ENCODE measurements at regions not wholly inside any gene's neighbourhood (a gene's known extent, or its start where the extent isn't known, plus 50 kb on each side); places are given as distances from the start of the nearest gene placed in this dataset.

DNA sequence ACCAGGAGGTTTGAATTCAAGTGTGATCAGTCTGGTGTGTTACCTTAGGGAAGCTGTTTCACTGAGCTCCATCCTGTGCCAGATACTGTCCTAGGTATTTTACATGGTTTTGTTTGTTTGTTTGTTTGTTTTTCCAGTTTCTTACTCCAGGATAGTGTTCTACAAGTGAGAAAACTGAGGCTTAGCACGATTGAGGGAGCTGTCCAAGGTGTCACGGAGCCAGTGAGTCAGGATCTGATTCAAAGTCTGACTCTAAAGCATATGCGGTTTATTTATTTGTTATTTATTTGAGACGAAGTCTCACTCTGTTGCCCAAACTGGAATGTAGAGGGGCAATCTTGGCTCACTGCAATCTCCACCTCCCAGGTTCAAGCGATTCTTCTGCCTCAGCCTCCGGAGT, 79.7 kb upstream of the GNG2 start:
- peak; percentile 22 for DNase-seq (ENCODE audit: low read depth)
- H3K4me3 ChIP-seq (ENCODE audit: low read depth, low read length): no peak overlapping the region
- TF ChIP-seq, protein P1, sequence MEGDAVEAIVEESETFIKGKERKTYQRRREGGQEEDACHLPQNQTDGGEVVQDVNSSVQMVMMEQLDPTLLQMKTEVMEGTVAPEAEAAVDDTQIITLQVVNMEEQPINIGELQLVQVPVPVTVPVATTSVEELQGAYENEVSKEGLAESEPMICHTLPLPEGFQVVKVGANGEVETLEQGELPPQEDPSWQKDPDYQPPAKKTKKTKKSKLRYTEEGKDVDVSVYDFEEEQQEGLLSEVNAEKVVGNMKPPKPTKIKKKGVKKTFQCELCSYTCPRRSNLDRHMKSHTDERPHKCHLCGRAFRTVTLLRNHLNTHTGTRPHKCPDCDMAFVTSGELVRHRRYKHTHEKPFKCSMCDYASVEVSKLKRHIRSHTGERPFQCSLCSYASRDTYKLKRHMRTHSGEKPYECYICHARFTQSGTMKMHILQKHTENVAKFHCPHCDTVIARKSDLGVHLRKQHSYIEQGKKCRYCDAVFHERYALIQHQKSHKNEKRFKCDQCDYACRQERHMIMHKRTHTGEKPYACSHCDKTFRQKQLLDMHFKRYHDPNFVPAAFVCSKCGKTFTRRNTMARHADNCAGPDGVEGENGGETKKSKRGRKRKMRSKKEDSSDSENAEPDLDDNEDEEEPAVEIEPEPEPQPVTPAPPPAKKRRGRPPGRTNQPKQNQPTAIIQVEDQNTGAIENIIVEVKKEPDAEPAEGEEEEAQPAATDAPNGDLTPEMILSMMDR (IDR thresholded peaks at IDR 0.05; ENCODE audit: insufficient read depth, low read length): no peak

GRCh38 chr14:51781381-51781780, 79.0 kb upstream of the GNG2 start:
- H3K4me3 ChIP-seq (ENCODE audit: low read depth, low read length): no peak overlapping the region
- DNase-seq (ENCODE audit: low read depth): no peak
- TF ChIP-seq, protein P1 (IDR thresholded peaks at IDR 0.05; ENCODE audit: insufficient read depth, low read length): no peak

- H3K4me3 ChIP-seq (ENCODE audit: low read depth, low read length): no peak overlapping the region
- no peak for DNase-seq (ENCODE audit: low read depth)
- TF ChIP-seq, protein P1 (IDR thresholded peaks at IDR 0.05; ENCODE audit: insufficient read depth, low read length): no peak
Measured at GRCh38 chr14:51782435-51782834, 78.0 kb upstream of the GNG2 start.

- TF ChIP-seq, protein P1 (IDR thresholded peaks at IDR 0.05; ENCODE audit: insufficient read depth, low read length): no peak
- no peak overlapping the region for H3K4me3 ChIP-seq (ENCODE audit: low read depth, low read length)
- DNase-seq (ENCODE audit: low read depth): peak; percentile 59
Measured at GRCh38 chr14:51783765-51784164, 76.6 kb upstream of the GNG2 start.

GRCh38 chr14:51784466-51784865, 75.9 kb upstream of the GNG2 start:
- TF ChIP-seq, protein P1 (IDR thresholded peaks at IDR 0.05; ENCODE audit: insufficient read depth, low read length): no peak
- no peak for DNase-seq (ENCODE audit: low read depth)
- no peak overlapping the region for H3K4me3 ChIP-seq (ENCODE audit: low read depth, low read length)

- TF ChIP-seq, protein P1 (IDR thresholded peaks at IDR 0.05; ENCODE audit: insufficient read depth, low read length): no peak
- H3K4me3 ChIP-seq (ENCODE audit: low read depth, low read length): no peak overlapping the region
- DNase-seq (ENCODE audit: low read depth): no peak
Measured at GRCh38 chr14:51786227-51786626, 74.2 kb upstream of the GNG2 start.

DNA sequence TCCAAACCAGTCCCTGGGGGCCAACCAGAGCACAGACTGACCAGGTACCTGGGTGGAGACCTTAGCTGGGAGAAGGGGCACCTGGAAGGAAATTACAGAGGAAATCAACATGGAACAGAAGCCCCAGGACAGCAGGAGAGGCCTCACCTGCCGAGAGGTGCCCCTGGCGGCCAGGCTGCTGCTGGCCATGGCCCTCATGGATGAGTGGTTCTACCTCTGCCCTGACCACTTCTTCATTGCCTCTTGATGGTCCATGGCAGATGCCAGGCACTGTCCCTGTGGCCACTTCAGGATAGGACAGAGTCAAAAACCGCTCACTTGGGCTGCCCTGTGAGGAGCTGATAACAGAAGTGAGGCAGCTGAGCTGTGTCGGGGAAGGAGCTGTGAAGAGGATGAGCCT, 73.1 kb upstream of the GNG2 start:
- no peak for DNase-seq (ENCODE audit: low read depth)
- TF ChIP-seq, protein P1 (IDR thresholded peaks at IDR 0.05; ENCODE audit: insufficient read depth, low read length): no peak

More for the DNA sequence above, 73.1 kb upstream of the GNG2 start:
- no peak overlapping the region for H3K4me3 ChIP-seq (ENCODE audit: low read depth, low read length)
